Uterus (tissue), 2 donors: ENCODE measurements at regions not wholly inside any gene's neighbourhood (a gene's known extent, or its start where the extent isn't known, plus 50 kb on each side); places are given as distances from the start of the nearest gene placed in this dataset.

Source experiments
- CTCF ChIP-seq, 4 experiments: fragments of 200-600 bp in 2 of 4; fragments of 450-650 bp in 2 of 4; sonication (generic) in 2 of 4; IDR thresholded peaks; one replicate each; pipeline ENCODE4 v1.5.1; 2016 to 2019; ENCODE audit warnings: antibody characterized with exemption in 4 of 4, mild to moderate bottlenecking in 2 of 4, moderate library complexity in 1 of 4
- POLR2A ChIP-seq, 2 donors: fragments of 450-650 bp; IDR thresholded peaks; one replicate each; pipeline ENCODE4 v1.6.1; 2016; ENCODE audit warnings: antibody characterized with exemption in 2 of 2, mild to moderate bottlenecking in 1 of 2, moderate library complexity in 1 of 2

- no peak for TF ChIP-seq CTCF (IDR thresholded peaks at IDR 0.05)
- no peak for TF ChIP-seq POLR2A (IDR thresholded peaks at IDR 0.05)
Measured at GRCh38 chr2:17206771-17207170, 311.5 kb downstream of the RAD51AP2 start.
